NCI-H2227 treated with DMSO at 0.1 percent for 48 hours (cell line): ENCODE measurements at regions not wholly inside any gene's neighbourhood (a gene's known extent, or its start where the extent isn't known, plus 50 kb on each side); places are given as distances from the start of the nearest gene placed in this dataset.
"Not testable (repeated sequence)": the region's sequence is repeated elsewhere in the genome, so short reads cannot be mapped to it uniquely, and the experiment has no call there.

Experiments used
- DNase-seq: peaks from one replicate; lab custom pipeline; 2025; lab: John Stamatoyannopoulos, UW

DNA sequence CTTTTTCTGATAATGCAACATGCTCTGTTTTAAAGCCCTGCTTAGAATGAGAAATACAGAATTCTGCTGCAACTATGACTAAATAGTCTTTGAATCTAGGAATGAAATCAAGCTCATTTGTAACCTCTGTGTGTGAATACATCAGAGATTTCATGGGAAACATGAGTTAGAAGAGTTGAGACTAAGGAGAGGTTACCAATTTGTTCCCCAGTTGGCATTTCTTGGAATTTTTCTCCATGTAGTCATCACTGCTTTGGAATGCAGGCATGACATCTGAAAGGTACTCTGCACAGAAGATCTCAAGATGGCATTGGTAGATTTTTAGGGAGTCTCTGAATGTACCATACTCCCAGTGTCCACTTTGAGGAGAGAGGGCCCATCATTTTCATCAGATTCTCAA, 237.2 kb downstream of the TFAP2A start:
- no peak for DNase-seq

DNA sequence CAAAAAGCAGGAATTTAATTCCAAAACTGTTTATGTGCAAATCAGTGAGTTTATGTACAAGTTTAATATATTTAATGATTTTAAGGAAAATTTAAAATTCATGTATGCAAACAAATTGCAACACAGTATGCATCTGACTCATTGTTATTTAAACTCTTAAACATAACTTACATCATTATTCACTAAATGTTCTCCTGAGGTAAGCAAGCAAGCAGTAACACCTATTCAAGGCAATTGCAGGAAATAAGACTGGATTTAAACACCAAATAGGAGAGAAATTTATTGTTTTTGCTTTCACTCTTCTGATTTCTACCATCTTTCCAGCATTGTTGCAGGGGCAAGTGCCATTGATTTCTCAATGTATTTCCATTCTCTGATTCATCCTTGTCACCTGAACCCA, 239.5 kb downstream of the TFAP2A start:
- DNase-seq: no peak

GRCh38 chr6:10174761-10175160, 240.1 kb downstream of the TFAP2A start:
- no peak for DNase-seq

DNA sequence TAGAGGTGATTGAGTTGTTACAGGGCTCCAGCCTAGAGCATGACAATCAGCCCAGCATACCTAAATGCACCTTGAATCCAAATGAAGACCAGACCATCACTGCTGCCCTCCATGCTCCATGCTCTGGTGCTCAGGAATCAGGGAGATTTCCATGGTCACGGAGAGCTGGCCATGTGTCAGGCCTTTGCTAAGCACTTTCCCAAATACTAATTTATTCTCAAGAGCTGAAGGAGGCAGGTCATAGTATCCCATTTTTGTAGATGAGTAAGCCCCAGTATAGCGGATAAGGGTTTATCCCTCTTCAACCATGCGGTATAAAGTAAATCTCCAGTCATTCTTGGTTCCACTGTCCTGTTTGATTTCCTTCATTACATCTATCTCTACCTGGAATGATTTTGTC, 240.8 kb downstream of the TFAP2A start:
- no peak for DNase-seq

GRCh38 chr6:10171706-10172105, 243.2 kb downstream of the TFAP2A start:
- DNase-seq: not testable (repeated sequence)

- DNase-seq: no peak
Observed at GRCh38 chr6:10170816-10171215, 244.1 kb downstream of the TFAP2A start.

- no peak for DNase-seq
Observed at GRCh38 chr6:10166031-10166430, 248.8 kb downstream of the TFAP2A start.

- DNase-seq: no peak
Observed at GRCh38 chr6:10163203-10163962, 251.5 kb downstream of the TFAP2A start.

DNA sequence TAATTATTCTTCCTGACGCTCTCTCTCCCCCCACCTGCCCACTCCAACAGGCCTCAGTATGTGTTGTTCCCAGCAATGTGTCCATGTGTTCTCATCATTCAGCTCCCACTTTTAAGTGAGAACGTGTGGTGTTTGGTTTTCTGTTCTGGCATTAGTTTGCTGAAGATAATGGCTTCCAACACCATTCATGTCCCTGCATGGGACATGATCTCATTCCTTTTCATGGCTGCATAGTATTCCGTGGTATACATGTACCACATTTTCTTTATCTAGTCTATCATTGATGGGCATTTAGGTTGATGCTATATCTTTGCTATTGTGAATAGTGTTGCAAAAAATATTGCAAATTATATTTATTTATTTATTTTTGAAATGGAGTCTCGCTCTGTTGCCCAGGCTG, 258.0 kb downstream of the TFAP2A start:
- no peak for DNase-seq

GRCh38 chr6:10154251-10154650, 260.6 kb downstream of the TFAP2A start:
- DNase-seq: no peak

- peak; percentile 49 for DNase-seq
Observed at GRCh38 chr6:10151144-10151915, 263.5 kb downstream of the TFAP2A start.

DNA sequence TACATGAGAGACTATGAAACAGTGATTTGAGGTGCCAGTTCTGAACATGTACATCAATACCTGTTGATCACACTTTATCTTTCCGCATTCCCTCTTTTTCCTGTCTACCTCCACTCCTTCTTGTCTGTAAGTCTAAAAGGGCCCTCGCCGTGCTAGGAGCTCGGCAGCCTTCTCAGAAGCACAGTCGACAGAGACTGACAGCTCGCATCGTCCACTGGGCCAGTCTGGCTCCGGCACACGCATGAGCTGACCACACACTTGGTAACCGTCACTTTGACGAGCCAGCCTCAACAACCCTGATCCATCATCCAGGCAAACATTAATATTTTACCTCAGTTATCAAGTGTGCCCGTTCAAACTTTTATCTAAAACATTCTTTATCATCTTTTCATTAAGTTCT, 265.3 kb downstream of the TFAP2A start:
- no peak for DNase-seq

GRCh38 chr6:10146715-10147451, 268.0 kb downstream of the TFAP2A start:
- DNase-seq: peak; percentile 54

DNA sequence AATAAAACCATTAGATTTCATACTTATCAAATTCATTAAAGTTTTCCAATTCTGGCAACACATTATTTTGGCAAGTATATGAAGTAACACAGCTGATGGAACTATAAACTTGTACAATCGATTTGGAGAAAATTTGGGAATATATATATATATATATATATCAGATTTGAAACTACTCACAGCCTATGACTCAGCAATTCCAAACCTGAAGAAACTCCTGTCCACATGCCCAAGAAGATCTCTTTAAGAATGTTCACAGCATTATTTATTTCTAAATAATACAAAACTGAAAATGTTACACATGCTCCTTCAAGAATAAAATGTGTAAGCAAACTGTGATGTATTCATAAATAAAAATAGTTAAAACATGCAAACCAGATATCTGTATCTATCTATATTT, 270.1 kb downstream of the TFAP2A start:
- no peak for DNase-seq

DNA sequence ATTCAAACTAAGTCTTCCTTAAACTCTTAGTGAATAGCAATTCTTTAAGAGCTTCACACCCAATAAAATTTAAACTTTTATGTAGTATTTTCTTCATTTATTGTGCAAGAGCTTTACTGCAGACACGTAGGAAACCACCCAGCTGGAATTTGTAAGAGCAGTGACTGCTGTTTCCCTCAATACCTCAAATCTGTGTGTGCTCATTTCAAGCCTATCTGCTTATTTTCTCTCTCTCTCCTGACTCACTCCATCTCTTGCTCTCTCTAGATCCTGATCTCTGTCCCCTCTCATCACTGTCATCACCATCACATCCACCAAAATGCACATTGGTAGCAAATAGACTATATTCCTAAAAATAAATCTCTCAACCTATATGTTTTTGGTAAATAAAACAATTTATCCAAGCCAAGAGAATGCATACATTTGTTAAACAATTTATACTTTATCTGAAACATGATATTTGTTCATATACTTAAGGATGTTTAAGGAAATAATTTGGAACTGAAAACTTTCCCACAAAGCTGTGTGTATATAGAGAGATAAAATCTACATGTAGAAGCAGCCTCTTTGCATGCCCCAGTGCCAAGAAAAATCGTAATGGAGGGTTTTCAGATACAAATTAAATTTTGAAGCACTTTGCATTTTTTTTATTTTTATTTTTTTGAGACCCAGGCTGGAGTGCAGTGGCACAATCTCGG, 273.0 kb downstream of the TFAP2A start:
- no peak for DNase-seq

DNA sequence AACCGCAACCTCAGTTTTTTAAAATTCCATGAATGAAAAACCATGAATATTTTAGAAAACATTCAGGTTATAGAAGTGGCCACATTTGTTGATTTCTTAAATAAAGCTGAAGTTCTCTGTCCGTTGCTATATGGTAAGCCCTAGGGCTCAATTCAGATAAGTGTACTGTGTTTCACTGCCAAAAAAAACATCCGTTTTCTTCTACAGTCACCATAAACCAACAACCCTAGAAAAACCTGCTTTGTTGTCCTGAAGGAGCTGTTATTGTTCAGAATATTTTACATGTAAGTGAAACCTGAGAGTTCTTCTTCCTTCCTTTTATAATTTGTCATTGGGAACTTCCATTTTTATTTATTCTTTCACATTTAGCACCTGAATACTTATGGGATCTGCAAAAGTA, 274.1 kb downstream of the TFAP2A start:
- DNase-seq: no peak

DNA sequence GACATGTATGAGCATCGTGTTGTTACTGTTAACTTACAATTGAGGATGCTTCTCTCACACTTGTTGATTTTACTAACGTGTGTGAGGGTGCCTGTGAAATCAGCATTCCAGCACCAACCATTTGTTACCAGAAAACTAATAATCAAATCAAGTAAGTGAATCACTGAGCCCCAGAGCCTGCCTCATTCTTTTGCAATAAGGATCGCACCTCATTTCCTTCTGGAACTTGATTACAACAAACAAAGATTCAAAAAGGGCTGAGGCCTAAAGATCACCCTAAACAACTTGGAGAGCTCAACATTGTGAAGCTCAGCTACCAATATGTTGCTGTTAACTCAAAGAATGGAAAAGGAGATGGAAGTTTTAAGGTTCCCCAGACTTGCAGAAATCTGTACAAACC, 274.7 kb downstream of the TFAP2A start:
- no peak for DNase-seq

GRCh38 chr6:10138917-10139316, 276.0 kb downstream of the TFAP2A start:
- no peak for DNase-seq

DNA sequence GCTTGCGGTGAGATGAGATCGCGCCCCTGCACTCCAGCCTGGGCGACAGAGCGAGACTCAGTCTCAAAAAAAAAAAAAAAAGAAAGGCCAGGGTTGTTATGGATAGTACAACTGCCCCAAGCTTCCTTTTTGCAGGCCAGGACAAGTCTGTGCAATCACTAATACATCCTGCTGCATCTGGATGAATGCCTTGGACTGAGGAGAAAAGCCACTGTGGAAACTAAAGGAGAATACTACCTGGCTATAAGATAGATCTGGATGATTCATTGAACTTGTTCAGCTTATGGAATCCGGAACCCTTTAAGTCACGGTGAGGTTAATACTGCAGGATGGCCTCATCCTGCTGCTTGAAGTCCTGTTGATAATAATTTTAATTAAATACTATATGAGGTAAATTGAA, 278.2 kb downstream of the TFAP2A start:
- no peak for DNase-seq

GRCh38 chr6:10134185-10134584, 280.7 kb downstream of the TFAP2A start:
- not testable (repeated sequence) for DNase-seq

- DNase-seq: no peak
Observed at GRCh38 chr6:10128721-10129120, 286.2 kb downstream of the TFAP2A start.

DNA sequence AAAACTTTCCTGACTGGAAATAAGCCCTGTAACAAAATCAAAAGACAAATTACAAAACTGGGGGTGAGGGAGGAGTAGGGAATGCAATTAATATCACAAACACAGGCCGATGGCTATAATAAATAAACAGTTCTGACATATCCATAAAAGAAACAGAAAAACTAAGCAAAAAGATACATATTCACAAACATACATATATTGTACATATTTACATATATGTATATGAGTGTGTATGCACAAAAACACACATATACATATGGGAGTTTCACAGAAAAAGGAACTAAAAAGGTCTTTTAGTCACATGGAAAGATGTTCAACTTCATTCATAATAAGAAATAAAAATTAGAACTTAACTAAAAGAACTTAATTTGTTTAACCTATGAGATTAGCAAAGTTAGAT, 292.7 kb downstream of the TFAP2A start:
- no peak for DNase-seq
